SK-N-MC (cell line): ENCODE measurements at regions not wholly inside any gene's neighbourhood (a gene's known extent, or its start where the extent isn't known, plus 50 kb on each side); places are given as distances from the start of the nearest gene placed in this dataset.
"Not testable (repeated sequence)": the region's sequence is repeated elsewhere in the genome, so short reads cannot be mapped to it uniquely, and the experiment has no call there.

ENCODE experiments used
- DNase-seq: peaks from one replicate; pipeline ENCODE4 v3.0.0-alpha.2; 2011; ENCODE audit warnings: low read depth, low spot score
- H3K27ac ChIP-seq: fragments of 200-600 bp; sonication (generic); 2 replicates; pipeline ENCODE4 v1.5.1; 2016; ENCODE audit warnings: mixed run types
- H3K36me3 ChIP-seq: fragments of 200-600 bp; sonication (generic); 2 replicates; pipeline ENCODE4 v1.6.1; 2017; ENCODE audit warnings: antibody characterized with exemption, low read length, mixed read lengths; ENCODE audit not compliant: insufficient read depth
- H3K4me3 ChIP-seq: fragments of 200-600 bp; sonication (generic); 2 replicates; pipeline ENCODE4 v1.5.1; 2016
- H3K9ac ChIP-seq: fragments of 200-600 bp; sonication (generic); 2 replicates; pipeline ENCODE4 v1.8.0; 2017; ENCODE audit warnings: mixed run types, mixed read lengths; ENCODE audit not compliant: insufficient read length
- H3K9me3 ChIP-seq: fragments of 200-600 bp; sonication (generic); 2 replicates; pipeline ENCODE4 v1.6.1; 2017; ENCODE audit warnings: low read depth, mild to moderate bottlenecking, antibody characterized with exemption, low read length, moderate library complexity, mixed read lengths
- EZH2 ChIP-seq: fragments of 200-600 bp; sonication (generic); IDR thresholded peaks from one replicate; pipeline ENCODE4 v1.6.1; 2017; ENCODE audit warnings: antibody characterized with exemption
- FOXP2 ChIP-seq: optimal IDR thresholded peaks from 2 replicates; pipeline ENCODE3; 2011; ENCODE audit warnings: mild to moderate bottlenecking, moderate library complexity; ENCODE audit not compliant: insufficient read depth; ENCODE audit errors: extremely low read length, control extremely low read depth
- POLR2AphosphoS5 ChIP-seq: IDR thresholded peaks from 2 replicates; pipeline ENCODE4 v1.6.1; 2012; ENCODE audit warnings: mild to moderate bottlenecking, low read depth, low read length, borderline replicate concordance

DNA sequence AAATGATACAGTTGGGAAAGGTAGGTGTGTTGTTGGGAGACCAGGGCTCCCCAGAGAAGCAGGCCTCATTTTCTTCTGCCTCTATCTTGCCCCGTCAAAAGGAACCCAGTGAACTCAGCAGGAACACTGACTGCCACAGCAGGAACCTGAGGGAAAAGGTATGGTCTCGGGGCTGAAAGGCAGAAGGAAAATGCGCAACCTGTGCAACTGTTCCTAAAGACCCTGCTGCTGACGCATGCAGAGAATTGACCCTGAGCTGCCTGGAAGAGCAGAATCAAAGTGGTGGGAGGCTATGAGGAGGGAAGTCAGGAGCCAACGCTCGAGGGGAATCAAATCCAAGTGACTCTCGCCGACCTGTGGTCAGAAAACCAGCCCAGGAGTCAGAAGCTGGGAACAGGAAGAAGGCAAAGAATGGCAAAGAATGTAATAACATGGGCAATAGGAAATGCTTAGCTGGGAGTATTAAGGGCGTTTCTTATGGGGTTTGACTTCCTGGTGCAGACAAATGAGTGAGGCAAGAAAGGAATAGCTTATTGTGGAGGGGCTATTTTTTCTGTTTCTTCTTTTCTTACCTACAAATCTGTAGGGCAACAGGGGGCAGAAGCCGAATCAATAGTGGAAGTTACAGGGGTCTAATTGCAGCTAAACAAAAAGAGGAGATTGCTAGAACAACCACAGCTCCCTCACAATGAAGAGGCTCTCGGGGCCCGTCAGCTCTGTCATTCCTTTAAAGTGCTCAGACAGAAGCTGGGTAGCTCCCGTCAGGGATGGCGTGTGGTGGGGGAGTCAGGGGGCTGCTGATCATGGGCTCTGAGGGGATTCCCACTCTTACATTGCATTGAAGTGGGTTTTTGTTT lies 65.4 kb upstream of the DLG1 start:
- Histone ChIP-seq H3K4me3 (no peak overlapping the region), H3K9ac (no peak overlapping the region), H3K9me3 (peaks cover 9% of the 10 kb centered on the region; the same call in 1 of the 2 replicates), H3K27ac (no peak overlapping the region), H3K36me3 (no peaks in the 10 kb centered on the region)
- DNase-seq, result no peak
- no peak for TF ChIP-seq FOXP2
- no peak for TF ChIP-seq POLR2AphosphoS5
- TF ChIP-seq EZH2, result no peak

DNA sequence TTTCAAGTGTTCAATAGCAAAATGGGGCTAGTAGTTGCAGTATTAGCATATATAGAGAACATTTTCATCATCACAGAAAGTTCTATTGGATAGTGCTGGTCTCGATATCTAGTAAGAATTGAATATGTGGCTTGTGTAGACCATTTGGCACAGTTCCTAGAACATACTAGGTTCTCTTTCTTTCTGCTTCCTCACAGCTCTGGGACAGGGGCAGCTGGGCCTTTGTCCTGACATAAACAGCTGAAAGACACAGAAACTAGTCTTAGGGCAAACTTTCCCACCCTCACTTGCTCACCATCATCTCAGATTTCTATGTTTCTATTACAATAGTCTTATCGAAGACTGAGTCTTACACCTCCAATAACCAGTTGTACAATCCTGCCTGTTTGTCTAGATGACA lies 63.7 kb upstream of the DLG1 start:
- no peak for TF ChIP-seq POLR2AphosphoS5
- no peak for TF ChIP-seq FOXP2
- no peak for TF ChIP-seq EZH2
- H3K4me3 ChIP-seq, result no peak overlapping the region
- H3K27ac ChIP-seq, result no peak overlapping the region
- peaks cover 9% of the 10 kb centered on the region; the same call in 1 of the 2 replicates for H3K9me3 ChIP-seq
- H3K9ac ChIP-seq, result no peak overlapping the region
- DNase-seq, result no peak
- H3K36me3 ChIP-seq, result no peaks in the 10 kb centered on the region

DNA sequence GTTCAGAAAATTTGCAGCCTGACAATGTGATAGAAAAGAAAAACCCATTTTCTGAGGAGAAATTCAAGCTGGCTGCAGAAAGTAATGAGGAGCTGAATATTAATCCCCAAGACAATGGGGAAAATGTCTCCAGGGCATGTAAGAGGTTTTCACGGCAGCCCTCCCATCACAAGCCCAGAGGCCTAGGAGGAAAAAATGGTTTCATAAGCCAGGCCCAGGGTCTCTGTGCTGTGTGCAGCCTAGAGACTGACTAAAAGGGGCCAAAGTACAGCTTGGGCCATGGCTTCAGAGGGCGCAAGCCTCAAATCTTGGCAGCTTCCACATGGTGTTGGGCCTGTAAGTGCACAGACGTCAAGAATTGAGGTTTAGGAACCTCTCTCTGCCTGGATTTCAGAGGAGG lies 61.7 kb upstream of the DLG1 start:
- H3K27ac ChIP-seq, H3K4me3 ChIP-seq, H3K9ac ChIP-seq, H3K9me3 ChIP-seq, DNase-seq, H3K36me3 ChIP-seq: not testable (repeated sequence)

DNA sequence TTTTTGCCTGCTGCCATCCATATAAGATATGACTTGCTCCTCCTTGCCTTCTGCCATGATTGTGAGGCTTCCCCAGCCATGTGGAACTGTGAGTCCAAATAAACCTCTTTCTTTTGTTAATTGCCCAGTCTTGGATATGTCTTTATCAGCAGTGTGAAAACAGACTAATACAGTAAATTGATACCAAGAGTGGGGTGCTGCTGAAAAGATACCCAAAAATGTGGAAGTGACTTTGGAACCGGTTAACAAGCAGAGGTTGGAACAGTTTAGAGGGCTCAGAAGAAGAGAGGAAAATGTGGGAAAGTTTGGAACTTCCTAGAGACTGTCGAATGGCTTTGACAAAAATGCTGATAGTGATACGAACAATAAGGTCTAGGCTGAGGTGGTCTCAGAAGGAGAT lies 61.1 kb upstream of the DLG1 start:
- not testable (repeated sequence) for H3K9ac ChIP-seq, H3K36me3 ChIP-seq, DNase-seq, H3K9me3 ChIP-seq, H3K4me3 ChIP-seq, H3K27ac ChIP-seq

DNA sequence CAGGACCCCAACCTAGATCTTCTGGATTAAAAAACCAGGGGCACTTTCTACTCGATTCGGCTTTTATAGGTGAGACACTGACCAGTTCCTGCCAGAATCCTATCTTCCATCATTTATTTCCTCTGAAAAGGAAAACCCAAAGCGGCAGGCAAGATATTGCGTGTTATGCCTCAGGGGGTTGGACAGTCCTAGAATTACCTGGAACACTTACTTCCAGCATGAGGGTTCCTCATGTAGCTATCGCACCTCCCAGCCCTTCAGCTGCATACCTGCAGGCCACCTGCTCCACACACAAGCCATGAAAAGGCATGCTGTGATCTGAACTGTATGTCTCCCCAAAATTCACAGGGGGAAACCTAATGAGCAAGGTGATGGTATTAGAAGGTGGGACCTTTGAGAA lies 58.3 kb upstream of the DLG1 start:
- no peak for DNase-seq
- Histone ChIP-seq H3K9me3 (peaks cover 9% of the 10 kb centered on the region; the same call in 1 of the 2 replicates), H3K36me3 (no peaks in the 10 kb centered on the region), H3K4me3 (no peak overlapping the region), H3K9ac (no peak overlapping the region), H3K27ac (no peak overlapping the region)
- TF ChIP-seq EZH2, result no peak
- no peak for TF ChIP-seq POLR2AphosphoS5
- no peak for TF ChIP-seq FOXP2

DNA sequence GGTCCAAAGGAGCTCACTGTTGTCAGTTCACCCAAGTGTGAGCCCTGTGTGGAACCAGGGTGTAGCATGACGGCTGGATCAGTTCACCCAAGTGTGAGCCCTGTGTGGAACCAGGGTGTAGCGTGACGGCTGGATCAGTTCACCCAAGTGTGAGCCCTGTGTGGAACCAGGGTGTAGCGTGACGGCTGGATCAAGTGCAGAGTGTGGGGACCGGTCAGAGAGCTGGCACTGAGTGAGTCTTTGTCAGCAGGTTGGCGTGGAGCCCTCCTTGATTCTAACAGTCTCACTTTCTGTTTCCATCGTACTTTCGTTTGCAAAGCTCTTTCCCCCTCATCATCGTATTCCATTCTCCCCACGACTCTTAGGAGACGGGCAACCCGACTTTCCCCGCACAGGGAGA lies 57.9 kb upstream of the DLG1 start:
- Histone ChIP-seq H3K36me3 (no peaks in the 10 kb centered on the region), H3K27ac (no peak overlapping the region), H3K9ac (no peak overlapping the region), H3K9me3 (peaks cover 9% of the 10 kb centered on the region; the same call in 1 of the 2 replicates), H3K4me3 (no peak overlapping the region)
- no peak for DNase-seq
- TF ChIP-seq FOXP2, result no peak
- TF ChIP-seq EZH2, result no peak
- no peak for TF ChIP-seq POLR2AphosphoS5

DNA sequence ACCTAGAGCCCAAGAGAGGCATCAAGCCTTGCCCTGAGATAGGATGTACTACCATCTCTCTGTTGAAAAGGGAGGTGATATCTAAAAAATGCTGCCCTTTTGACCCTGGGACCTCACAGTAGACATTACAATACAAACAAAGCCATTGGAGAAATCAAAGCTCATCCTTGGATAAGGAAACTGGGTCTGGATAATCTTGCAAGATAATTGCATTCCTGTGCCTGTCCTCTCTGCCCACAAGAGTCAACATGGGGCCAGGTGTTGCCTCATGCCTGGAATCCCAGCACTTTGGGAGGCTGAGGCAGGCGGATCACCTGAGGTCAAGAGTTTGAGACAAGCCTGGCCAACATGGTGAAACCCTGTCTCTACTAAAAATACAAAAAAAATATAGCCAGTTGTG lies 57.3 kb upstream of the DLG1 start:
- Histone ChIP-seq H3K27ac (no peak overlapping the region), H3K9me3 (peaks cover 8% of the 10 kb centered on the region; the same call in 1 of the 2 replicates), H3K4me3 (no peak overlapping the region), H3K9ac (no peak overlapping the region), H3K36me3 (no peaks in the 10 kb centered on the region)
- DNase-seq, result no peak
- no peak for TF ChIP-seq FOXP2
- no peak for TF ChIP-seq EZH2
- TF ChIP-seq POLR2AphosphoS5, result no peak

DNA sequence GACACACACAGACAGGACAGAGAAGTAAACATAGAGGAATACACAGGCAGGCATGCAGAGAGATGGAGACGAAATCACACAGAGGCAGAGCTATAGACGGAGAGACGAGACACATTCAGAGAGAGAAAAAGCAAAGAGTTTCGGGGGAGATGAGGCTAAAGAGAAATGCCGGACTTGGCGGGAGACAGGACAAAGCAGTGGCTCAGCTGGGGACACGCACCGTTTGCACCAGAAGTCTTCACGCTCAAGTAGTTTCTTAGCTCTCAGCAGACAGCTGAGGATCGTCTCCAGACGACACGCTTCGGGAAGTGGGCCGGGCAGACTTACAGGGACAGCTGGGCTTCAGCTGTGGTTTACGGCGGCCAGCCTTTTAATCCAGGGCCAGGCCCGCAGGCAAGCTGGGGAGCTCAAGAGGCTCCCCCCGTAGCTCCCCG lies 56.2 kb upstream of the DLG1 start:
- no peak overlapping the region for H3K27ac ChIP-seq
- TF ChIP-seq FOXP2 (no peak), EZH2 (no peak), POLR2AphosphoS5 (no peak)
- H3K4me3 ChIP-seq, result no peak overlapping the region
- DNase-seq, result no peak
- H3K9ac ChIP-seq, result no peak overlapping the region
- H3K9me3 ChIP-seq, result no peaks in the 10 kb centered on the region
- no peaks in the 10 kb centered on the region for H3K36me3 ChIP-seq

DNA sequence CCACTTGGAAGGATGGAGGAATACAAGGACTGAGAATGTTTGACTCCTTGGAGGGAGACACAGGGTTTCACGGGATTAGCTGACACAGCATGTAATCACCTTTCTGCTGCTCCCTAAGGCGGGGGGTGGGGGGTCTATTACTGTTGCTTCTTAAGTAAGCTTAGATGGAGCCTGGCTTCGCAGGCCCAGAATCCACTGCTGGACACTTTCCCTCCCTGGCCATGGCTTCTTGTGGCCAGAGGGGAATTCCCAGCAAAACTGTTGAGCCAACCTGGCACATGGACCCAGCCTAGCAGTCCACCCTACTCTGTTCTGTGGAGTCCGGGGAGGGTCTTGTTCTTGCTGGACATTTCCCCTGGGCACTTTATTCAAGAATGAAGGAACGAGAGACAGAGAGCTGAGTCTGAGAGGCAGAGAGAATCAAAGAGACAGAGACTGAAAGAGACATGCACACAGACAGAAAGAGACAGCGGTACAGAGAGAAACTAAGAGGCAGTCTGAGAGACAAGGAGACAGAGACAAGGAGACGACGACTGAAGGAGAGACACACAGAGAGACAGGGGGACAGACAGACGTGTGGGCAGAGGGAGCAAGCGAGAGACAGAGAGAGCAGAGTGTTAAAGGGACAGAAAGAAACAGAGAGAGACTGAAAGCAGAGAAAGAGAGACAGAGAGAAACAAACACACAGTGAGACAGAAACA lies 55.6 kb upstream of the DLG1 start:
- TF ChIP-seq POLR2AphosphoS5 (no peak), EZH2 (no peak), FOXP2 (no peak)
- DNase-seq, result no peak
- Histone ChIP-seq H3K27ac (no peak overlapping the region), H3K4me3 (no peak overlapping the region), H3K9ac (no peak overlapping the region), H3K36me3 (no peaks in the 10 kb centered on the region), H3K9me3 (no peaks in the 10 kb centered on the region)
